Smooth muscle cell (in vitro differentiated cells): ENCODE measurements at regions not wholly inside any gene's neighbourhood (a gene's known extent, or its start where the extent isn't known, plus 50 kb on each side); places are given as distances from the start of the nearest gene placed in this dataset.
"Not testable (repeated sequence)": the region's sequence is repeated elsewhere in the genome, so short reads cannot be mapped to it uniquely, and the experiment has no call there.

Source experiments
- DNase-seq: peaks from one replicate; lab custom pipeline; 2025; ENCODE audit not compliant: unreplicated experiment; lab: John Stamatoyannopoulos, UW
- H2AFZ ChIP-seq: fragments of 200-600 bp; sonication (generic); 2 replicates; pipeline ENCODE4 v1.6.0; 2016; ENCODE audit warnings: antibody characterized with exemption, low read depth, mild to moderate bottlenecking
- H3F3A ChIP-seq: fragments of 200-600 bp; sonication (generic); 2 replicates; pipeline ENCODE4 v1.6.0; 2017; ENCODE audit warnings: antibody characterized with exemption, low read depth
- H3K27ac ChIP-seq: fragments of 200-600 bp; sonication (generic); 2 replicates; pipeline ENCODE4 v1.5.1; 2016; ENCODE audit warnings: low read depth, mild to moderate bottlenecking
- H3K27me3 ChIP-seq: fragments of 200-600 bp; sonication (generic); 2 replicates; pipeline ENCODE4 v1.6.1; 2016; ENCODE audit warnings: low read depth, mild to moderate bottlenecking
- H3K36me3 ChIP-seq: fragments of 200-600 bp; sonication (generic); 2 replicates; pipeline ENCODE4 v1.5.1; 2016; ENCODE audit warnings: low read depth
- H3K4me1 ChIP-seq: fragments of 200-600 bp; sonication (generic); 2 replicates; pipeline ENCODE4 v1.5.1; 2016; ENCODE audit warnings: low read depth
- H3K4me2 ChIP-seq: fragments of 200-600 bp; sonication (generic); 2 replicates; pipeline ENCODE4 v1.6.0; 2016; ENCODE audit warnings: mild to moderate bottlenecking
- H3K4me3 ChIP-seq: fragments of 200-600 bp; sonication (generic); 2 replicates; pipeline ENCODE4 v1.5.1; 2016; ENCODE audit warnings: mild to moderate bottlenecking
- H3K79me2 ChIP-seq: fragments of 200-600 bp; sonication (generic); 2 replicates; pipeline ENCODE4 v1.6.0; 2016; ENCODE audit warnings: low read depth, mild to moderate bottlenecking
- H3K9ac ChIP-seq: fragments of 200-600 bp; sonication (generic); 2 replicates; pipeline ENCODE4 v1.6.0; 2016; ENCODE audit warnings: low read depth
- H3K9me3 ChIP-seq: fragments of 200-600 bp; sonication (generic); replicated peaks from 2 replicates; pipeline ENCODE4 v1.5.1; 2016; ENCODE audit warnings: low read depth
- H4K20me1 ChIP-seq: fragments of 200-600 bp; sonication (generic); 2 replicates; pipeline ENCODE4 v1.6.0; 2016; ENCODE audit warnings: low read depth
- CTCF ChIP-seq: fragments of 200-600 bp; sonication (generic); IDR thresholded peaks from 2 replicates; pipeline ENCODE4 v1.5.1; 2017; ENCODE audit warnings: borderline replicate concordance, mild to moderate bottlenecking, antibody characterized with exemption; ENCODE audit not compliant: insufficient read depth, poor library complexity, severe bottlenecking
- WGBS: methylation state at CpG from one replicate; pipeline ENCODE4 v1.1.7; 2016; ENCODE audit warnings: low lambda C conversion rate; 5-methylcytosine and 5-hydroxymethylcytosine counted together

GRCh38 chrX:140088438-140088837 lies 123.1 kb upstream of the CXorf66 start:
- no peaks in the 10 kb centered on the region for H3K36me3 ChIP-seq
- no peak for TF ChIP-seq CTCF
- H4K20me1 ChIP-seq = no peaks in the 10 kb centered on the region
- H3K9ac ChIP-seq = no peak overlapping the region
- no peaks in the 10 kb centered on the region for H3K79me2 ChIP-seq
- H3K9me3 ChIP-seq = no peaks in the 10 kb centered on the region
- no peaks in the 10 kb centered on the region for H3F3A ChIP-seq
- no peak overlapping the region for H3K27ac ChIP-seq
- H3K4me2 ChIP-seq = no peak overlapping the region
- H3K4me3 ChIP-seq = no peak overlapping the region
- no peak overlapping the region for H2AFZ ChIP-seq
- H3K4me1 ChIP-seq = no peaks in the 10 kb centered on the region
- WGBS = 71% methylated on average over 2 of the region's 2 CpGs
- peaks cover 7% of the 10 kb centered on the region for H3K27me3 ChIP-seq
- DNase-seq = no peak

- 73% methylated on average over 4 of the region's 4 CpGs for WGBS
- Histone ChIP-seq H3K4me2 (no peak overlapping the region), H3K79me2 (no peaks in the 10 kb centered on the region), H3K27me3 (peaks cover 7% of the 10 kb centered on the region), H3K9me3 (no peaks in the 10 kb centered on the region), H3K36me3 (no peaks in the 10 kb centered on the region), H3K4me1 (no peaks in the 10 kb centered on the region), H3K4me3 (no peak overlapping the region), H3F3A (no peaks in the 10 kb centered on the region), H3K27ac (no peak overlapping the region), H2AFZ (no peak overlapping the region), H4K20me1 (no peaks in the 10 kb centered on the region), H3K9ac (no peak overlapping the region)
- no peak for DNase-seq
- TF ChIP-seq CTCF = no peak
Observed at GRCh38 chrX:140087875-140088274, 122.6 kb upstream of the CXorf66 start.

GRCh38 chrX:140086691-140087090 lies 121.4 kb upstream of the CXorf66 start:
- peaks cover 7% of the 10 kb centered on the region for H3K27me3 ChIP-seq
- no peaks in the 10 kb centered on the region for H3K9me3 ChIP-seq
- no peak overlapping the region for H3K27ac ChIP-seq
- H3K79me2 ChIP-seq = no peaks in the 10 kb centered on the region
- no peak overlapping the region for H3K4me3 ChIP-seq
- H2AFZ ChIP-seq = no peak overlapping the region
- H3K36me3 ChIP-seq = no peaks in the 10 kb centered on the region
- H3F3A ChIP-seq = no peaks in the 10 kb centered on the region
- DNase-seq = no peak
- no peak overlapping the region for H3K4me2 ChIP-seq
- H3K9ac ChIP-seq = no peak overlapping the region
- no peak for TF ChIP-seq CTCF
- no peaks in the 10 kb centered on the region for H4K20me1 ChIP-seq
- no peaks in the 10 kb centered on the region for H3K4me1 ChIP-seq

GRCh38 chrX:140074851-140075250 lies 109.5 kb upstream of the CXorf66 start:
- WGBS = no CpG with 5 or more reads among the region's 2 CpGs

More at GRCh38 chrX:140074851-140075250, 109.5 kb upstream of the CXorf66 start:
- not testable (repeated sequence) for H3K27me3 ChIP-seq, DNase-seq, H4K20me1 ChIP-seq, H3K9ac ChIP-seq, H3K4me3 ChIP-seq, H3F3A ChIP-seq, H3K27ac ChIP-seq, H3K36me3 ChIP-seq, H3K79me2 ChIP-seq, H2AFZ ChIP-seq, H3K9me3 ChIP-seq, H3K4me2 ChIP-seq, H3K4me1 ChIP-seq
